HUES6 (cell line): ENCODE measurements at regions not wholly inside any gene's neighbourhood (a gene's known extent, or its start where the extent isn't known, plus 50 kb on each side); places are given as distances from the start of the nearest gene placed in this dataset.

Experiments
- H3K27ac ChIP-seq: 2 replicates; pipeline ENCODE4 v1.7.0; 2013; ENCODE audit warnings: low read depth, mild to moderate bottlenecking, low read length, inconsistent platforms
- H3K27me3 ChIP-seq: 2 replicates; pipeline ENCODE4 v1.6.1; 2013; ENCODE audit warnings: low read length; ENCODE audit not compliant: control insufficient read depth, insufficient read depth
- H3K36me3 ChIP-seq: 2 replicates; pipeline ENCODE4 v1.6.1; 2013; ENCODE audit warnings: low read length; ENCODE audit not compliant: control insufficient read depth, insufficient read depth
- H3K4me1 ChIP-seq: 2 replicates; pipeline ENCODE4 v1.6.1; 2013; ENCODE audit warnings: low read length; ENCODE audit not compliant: control insufficient read depth, insufficient read depth
- H3K4me3 ChIP-seq: 2 replicates; pipeline ENCODE4 v1.5.1; 2013; ENCODE audit warnings: low read depth, low read length
- H3K9ac ChIP-seq: one replicate; pipeline ENCODE4 v1.6.1; 2013; ENCODE audit warnings: mild to moderate bottlenecking, low read length
- H3K9me3 ChIP-seq: 2 replicates; pipeline ENCODE4 v1.6.1; 2013; ENCODE audit warnings: low read depth, low read length; ENCODE audit not compliant: control insufficient read depth, insufficient read depth

DNA sequence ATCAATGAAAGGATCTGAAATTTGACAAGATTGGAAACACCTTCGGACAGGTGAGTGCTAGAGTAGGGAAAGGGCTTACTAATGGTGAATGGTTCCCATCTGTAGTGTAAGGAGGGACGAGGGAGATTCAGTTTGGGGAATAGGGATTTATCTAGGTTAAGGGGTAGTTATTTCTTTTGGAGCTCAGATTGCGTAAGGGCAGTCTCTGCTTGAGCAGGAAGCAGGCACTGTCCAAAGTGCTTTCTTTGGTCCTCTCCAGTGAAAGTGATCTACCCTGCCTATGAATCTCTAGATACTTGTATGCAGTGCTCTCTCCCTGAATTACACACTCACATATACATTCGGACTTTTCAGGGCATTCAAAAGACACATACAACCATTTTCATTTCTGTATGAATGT is 272.9 kb upstream of the FIGN start:
- Histone ChIP-seq H3K27me3 (no peaks in the 10 kb centered on the region), H3K9ac (no peak overlapping the region), H3K4me1 (no peaks in the 10 kb centered on the region), H3K36me3 (no peaks in the 10 kb centered on the region), H3K9me3 (no peaks in the 10 kb centered on the region), H3K4me3 (no peak overlapping the region), H3K27ac (no peak overlapping the region)

- Histone ChIP-seq H3K4me3 (no peak overlapping the region), H3K36me3 (no peaks in the 10 kb centered on the region), H3K9ac (no peak overlapping the region), H3K27me3 (no peaks in the 10 kb centered on the region), H3K27ac (no peak overlapping the region), H3K4me1 (no peaks in the 10 kb centered on the region), H3K9me3 (no peaks in the 10 kb centered on the region)
Measured at GRCh38 chr2:164006704-164007103, 270.9 kb upstream of the FIGN start.

DNA sequence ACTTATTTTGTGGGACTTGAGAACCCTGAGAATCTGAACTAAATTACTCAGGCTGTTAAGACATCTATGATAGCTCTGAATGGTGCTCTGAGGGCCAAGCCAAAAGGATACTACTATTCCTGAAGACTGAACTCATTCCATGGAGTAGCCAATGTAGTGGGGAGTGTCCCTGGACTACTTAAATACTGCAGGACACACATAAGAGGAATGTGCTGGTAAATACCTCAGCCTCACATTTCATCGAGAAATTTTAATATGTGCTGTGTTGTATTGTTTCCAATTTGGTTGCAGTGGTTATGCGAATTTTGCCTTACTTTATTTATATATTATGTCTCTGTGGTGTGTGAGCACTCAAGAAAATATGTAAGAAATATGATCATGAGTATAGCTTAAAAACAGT is 264.4 kb upstream of the FIGN start:
- Histone ChIP-seq H3K4me1 (no peaks in the 10 kb centered on the region), H3K36me3 (no peaks in the 10 kb centered on the region), H3K27ac (no peak overlapping the region), H3K4me3 (no peak overlapping the region), H3K9me3 (no peaks in the 10 kb centered on the region), H3K27me3 (no peaks in the 10 kb centered on the region), H3K9ac (no peak overlapping the region)

GRCh38 chr2:163997466-163997865 is 261.7 kb upstream of the FIGN start:
- H3K27me3 ChIP-seq: no peaks in the 10 kb centered on the region
- no peak overlapping the region for H3K4me3 ChIP-seq
- no peaks in the 10 kb centered on the region for H3K4me1 ChIP-seq
- H3K27ac ChIP-seq: no peak overlapping the region
- no peaks in the 10 kb centered on the region for H3K36me3 ChIP-seq
- no peak overlapping the region for H3K9ac ChIP-seq
- H3K9me3 ChIP-seq: no peaks in the 10 kb centered on the region

DNA sequence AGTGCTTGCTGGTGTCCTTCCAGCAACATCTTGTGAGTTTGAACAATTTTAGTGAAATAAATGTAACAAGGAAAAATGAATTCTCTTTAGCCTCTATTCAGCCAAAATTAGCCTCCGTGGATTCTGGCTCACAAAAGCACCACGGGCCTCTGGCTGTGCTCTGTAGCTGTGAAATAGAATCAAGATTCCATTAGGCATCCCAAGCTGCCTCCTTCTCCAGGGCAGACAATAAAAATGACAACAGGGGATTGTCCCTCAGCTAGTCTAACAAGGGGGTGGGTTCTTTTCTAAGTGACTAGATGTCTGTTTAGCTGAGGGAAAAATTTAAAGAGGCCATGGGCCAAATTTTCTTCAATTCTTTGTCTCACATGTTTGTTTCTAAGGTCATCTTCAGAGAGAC is 254.7 kb upstream of the FIGN start:
- H3K36me3 ChIP-seq: no peaks in the 10 kb centered on the region
- no peak overlapping the region for H3K9ac ChIP-seq
- no peaks in the 10 kb centered on the region for H3K4me1 ChIP-seq
- no peak overlapping the region for H3K27ac ChIP-seq
- H3K4me3 ChIP-seq: no peak overlapping the region
- no peaks in the 10 kb centered on the region for H3K27me3 ChIP-seq
- no peaks in the 10 kb centered on the region for H3K9me3 ChIP-seq

GRCh38 chr2:163990101-163990500 is 254.3 kb upstream of the FIGN start:
- H3K36me3 ChIP-seq: no peaks in the 10 kb centered on the region
- no peak overlapping the region for H3K27ac ChIP-seq
- no peak overlapping the region for H3K4me3 ChIP-seq
- H3K4me1 ChIP-seq: no peaks in the 10 kb centered on the region
- H3K9ac ChIP-seq: no peak overlapping the region
- no peaks in the 10 kb centered on the region for H3K27me3 ChIP-seq
- H3K9me3 ChIP-seq: no peaks in the 10 kb centered on the region

GRCh38 chr2:163987175-163987940 is 251.6 kb upstream of the FIGN start:
- H3K4me1 ChIP-seq: no peaks in the 10 kb centered on the region
- no peaks in the 10 kb centered on the region for H3K36me3 ChIP-seq
- H3K9me3 ChIP-seq: no peaks in the 10 kb centered on the region
- H3K27me3 ChIP-seq: no peaks in the 10 kb centered on the region
- H3K4me3 ChIP-seq: no peak overlapping the region
- H3K9ac ChIP-seq: no peak overlapping the region
- no peak overlapping the region for H3K27ac ChIP-seq

DNA sequence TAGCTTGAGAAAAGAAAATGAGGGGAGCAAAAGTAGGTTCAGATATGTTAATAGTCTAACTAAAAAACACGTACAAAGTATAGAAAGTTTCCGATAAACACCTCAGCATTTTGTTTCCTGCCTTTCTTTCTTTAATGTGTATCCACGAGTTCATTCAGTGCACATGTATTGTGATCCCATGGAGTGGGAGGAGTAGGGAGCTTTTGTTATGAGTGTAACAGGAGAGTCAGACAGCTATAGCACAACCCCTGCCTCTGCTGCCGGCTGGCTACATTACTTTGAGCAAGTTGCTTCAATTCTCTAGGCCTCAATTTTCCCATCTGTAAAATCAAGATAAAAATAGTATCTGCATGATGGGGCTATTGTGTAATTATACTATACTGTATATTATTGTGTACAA is 249.2 kb upstream of the FIGN start:
- no peak overlapping the region for H3K4me3 ChIP-seq
- no peak overlapping the region for H3K27ac ChIP-seq
- H3K36me3 ChIP-seq: no peaks in the 10 kb centered on the region
- H3K27me3 ChIP-seq: no peaks in the 10 kb centered on the region
- H3K9ac ChIP-seq: no peak overlapping the region
- H3K9me3 ChIP-seq: no peaks in the 10 kb centered on the region
- no peaks in the 10 kb centered on the region for H3K4me1 ChIP-seq

- Histone ChIP-seq H3K4me1 (no peaks in the 10 kb centered on the region), H3K27ac (no peak overlapping the region), H3K9ac (no peak overlapping the region), H3K36me3 (no peaks in the 10 kb centered on the region), H3K4me3 (no peak overlapping the region), H3K27me3 (no peaks in the 10 kb centered on the region), H3K9me3 (no peaks in the 10 kb centered on the region)
Measured at GRCh38 chr2:163983911-163984310, 248.1 kb upstream of the FIGN start.

DNA sequence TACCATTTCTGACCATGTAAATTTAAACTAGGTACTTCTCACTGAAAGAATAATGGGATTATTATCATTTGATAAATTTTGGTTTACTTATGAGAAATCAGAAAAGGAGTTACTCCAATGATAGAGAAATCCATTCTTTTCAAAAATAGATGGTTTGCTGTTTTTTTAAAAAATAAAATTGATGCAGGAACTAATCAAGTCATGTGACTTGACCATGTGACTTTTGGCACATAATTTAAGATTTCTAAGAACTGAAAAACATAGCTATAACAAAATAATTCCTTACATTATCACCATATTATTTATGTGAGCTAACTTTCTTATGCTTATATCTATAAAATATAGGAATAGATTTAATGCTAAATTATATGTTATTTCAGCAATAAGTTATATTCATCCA is 247.1 kb upstream of the FIGN start:
- Histone ChIP-seq H3K36me3 (no peaks in the 10 kb centered on the region), H3K9me3 (no peaks in the 10 kb centered on the region), H3K4me1 (no peaks in the 10 kb centered on the region), H3K9ac (no peak overlapping the region), H3K27me3 (no peaks in the 10 kb centered on the region), H3K4me3 (no peak overlapping the region), H3K27ac (no peak overlapping the region)

DNA sequence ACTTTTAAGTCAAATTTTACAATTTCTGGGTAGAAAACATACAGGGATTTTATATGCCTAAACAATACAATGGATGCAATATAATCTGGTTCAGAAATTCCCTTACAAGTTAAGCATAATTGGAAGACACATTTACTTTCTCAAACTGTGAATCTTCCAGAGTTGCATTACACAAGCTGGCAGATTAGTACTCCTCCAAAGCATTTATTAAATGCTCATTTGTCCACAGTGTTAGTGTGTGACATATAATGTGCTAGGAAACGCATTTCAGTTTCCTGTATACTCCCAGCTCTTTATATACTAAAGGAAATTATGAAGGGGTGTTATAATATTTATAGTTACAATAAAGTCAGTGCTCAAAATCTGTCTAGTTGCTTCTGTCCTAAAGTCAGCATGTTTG is 239.0 kb upstream of the FIGN start:
- Histone ChIP-seq H3K4me1 (no peaks in the 10 kb centered on the region; the same call in 1 of the 2 replicates), H3K27ac (no peak overlapping the region), H3K9me3 (no peaks in the 10 kb centered on the region), H3K27me3 (no peaks in the 10 kb centered on the region), H3K9ac (no peak overlapping the region), H3K4me3 (no peak overlapping the region), H3K36me3 (no peaks in the 10 kb centered on the region)
